ENCODE measurements at regions not wholly inside any gene's neighbourhood (a gene's known extent, or its start where the extent isn't known, plus 50 kb on each side); places are given as distances from the start of the nearest gene placed in this dataset.
A peak's percentile ranks its signal among the peaks of the same experiment; 100 is the strongest.

DNA sequence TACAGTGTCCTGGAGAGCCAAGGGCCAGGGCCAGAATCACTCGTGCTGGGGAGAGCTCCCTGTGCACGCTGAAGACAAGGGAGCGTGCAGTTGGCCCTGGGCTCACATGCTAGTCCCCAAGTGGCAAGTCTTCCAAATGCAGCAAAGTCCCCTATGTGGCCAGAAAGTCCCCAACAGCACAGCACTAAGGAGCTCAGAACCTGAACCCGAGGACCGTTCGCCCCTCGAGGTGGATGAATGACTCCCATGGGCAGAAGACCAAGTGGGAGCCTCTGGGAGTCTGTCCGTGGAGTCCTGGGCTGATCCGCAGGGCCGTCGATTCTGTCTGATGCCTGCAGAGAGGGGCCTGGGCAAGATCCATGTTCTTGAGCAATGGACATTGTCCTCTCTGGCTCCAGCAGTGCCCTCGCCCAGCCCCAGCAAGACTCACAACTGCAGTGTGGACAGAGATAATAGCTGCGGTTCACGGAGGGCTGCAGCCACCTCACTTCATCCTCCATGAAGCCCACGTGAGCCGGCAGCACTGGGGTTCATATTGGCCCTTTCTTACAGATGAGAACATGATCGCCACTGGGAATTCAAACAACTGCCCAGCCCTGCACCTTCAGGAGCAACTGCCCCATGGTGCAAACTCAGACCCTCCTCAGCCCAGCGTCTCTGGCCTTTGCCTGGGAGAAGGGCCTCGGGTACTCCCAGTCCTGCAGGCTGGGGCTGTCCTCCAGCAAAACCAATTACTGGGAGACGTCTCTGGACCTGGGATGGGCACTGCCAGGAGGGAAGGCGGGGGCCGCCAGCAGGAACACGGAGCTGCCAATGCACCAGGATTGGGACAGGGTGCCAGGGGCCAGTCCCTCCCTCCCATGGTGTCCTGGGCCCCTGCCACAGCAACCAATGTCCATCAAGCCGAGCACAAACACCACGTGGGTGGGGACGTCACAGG lies 243.7 kb downstream of the NPHP4 start:
- DNase-seq = no peak

DNA sequence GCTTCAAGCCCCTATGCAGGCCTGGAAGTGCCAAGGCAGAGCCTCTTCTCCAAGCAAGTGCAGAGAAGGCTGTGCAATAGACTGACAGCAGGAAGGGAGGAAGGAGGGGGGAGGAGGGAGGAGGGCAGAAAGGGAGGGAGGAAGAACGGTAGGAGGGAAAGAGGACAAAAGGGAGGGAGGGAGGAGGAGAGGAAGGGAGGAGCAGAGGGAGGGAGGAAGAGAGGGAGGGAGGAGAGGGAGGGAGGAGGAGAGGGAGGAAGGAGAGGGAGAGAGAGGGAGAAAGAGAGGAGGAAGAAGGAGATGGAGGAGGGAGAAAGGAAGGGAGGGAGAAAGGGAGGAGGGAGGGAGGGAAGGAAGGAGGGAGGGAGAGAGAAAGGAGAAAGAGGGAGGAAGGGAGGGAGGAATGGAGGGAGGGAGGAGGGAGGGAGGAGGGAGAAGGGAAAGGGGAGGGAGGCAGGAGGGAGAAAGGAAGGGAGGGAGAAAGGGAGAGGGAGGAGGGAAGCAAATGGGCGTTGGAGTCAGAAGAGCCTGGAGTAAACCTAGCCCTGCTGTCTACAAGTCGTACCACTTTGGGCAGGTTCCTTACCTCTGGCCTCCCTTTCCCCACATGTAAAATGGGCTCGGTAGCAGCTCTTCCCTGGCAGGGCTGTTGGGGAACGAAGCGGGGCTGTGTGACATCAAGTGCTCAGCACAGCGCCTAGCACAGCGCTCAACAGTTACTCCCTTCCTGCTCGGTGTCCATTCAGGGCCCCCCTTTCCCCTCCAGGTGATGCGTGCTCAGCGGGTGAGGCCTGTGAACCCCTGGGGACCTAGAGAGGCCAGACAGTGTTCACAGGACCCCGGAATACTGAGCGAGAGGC lies 244.6 kb downstream of the NPHP4 start:
- DNase-seq = peak; percentile 52

DNA sequence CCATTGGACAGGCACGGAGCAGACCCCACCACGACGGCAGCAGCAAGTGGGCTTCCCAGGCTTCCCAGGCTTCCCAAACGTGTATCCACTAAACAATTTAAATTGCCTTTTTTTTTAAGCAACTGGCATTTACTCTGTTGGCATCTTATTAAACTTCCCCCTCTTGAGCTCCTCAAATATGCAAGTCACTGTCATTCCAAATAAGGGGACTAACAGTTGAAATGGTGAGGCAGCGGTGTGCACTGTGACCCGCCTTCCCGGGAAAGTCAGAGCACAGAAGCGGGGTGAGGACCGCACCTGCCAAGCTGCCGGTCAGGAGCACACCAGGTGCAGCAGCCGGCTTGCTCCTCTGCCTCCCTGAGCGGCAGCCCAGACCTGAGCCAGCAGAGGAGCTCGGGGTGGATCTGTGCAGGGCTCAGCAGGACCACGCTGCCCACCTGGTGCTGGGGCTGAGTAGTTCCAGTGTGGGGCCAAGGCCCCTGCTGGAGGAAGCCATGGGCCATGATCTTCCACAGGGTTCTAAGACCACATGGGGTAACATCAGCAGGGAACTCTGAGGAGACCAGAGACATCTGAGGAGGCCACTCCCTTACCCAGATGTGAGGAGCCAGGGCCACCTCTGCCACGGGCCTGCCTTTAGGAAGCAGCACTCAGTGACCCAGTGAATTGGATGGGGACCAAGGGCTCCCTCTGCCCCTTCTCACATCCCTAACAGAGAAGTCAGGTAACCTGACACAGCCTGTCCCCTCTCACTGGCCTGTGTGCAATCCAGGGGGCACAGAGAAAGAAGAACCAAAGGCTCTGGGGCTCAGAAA lies 245.4 kb downstream of the NPHP4 start:
- peak; percentile 80 for DNase-seq

DNA sequence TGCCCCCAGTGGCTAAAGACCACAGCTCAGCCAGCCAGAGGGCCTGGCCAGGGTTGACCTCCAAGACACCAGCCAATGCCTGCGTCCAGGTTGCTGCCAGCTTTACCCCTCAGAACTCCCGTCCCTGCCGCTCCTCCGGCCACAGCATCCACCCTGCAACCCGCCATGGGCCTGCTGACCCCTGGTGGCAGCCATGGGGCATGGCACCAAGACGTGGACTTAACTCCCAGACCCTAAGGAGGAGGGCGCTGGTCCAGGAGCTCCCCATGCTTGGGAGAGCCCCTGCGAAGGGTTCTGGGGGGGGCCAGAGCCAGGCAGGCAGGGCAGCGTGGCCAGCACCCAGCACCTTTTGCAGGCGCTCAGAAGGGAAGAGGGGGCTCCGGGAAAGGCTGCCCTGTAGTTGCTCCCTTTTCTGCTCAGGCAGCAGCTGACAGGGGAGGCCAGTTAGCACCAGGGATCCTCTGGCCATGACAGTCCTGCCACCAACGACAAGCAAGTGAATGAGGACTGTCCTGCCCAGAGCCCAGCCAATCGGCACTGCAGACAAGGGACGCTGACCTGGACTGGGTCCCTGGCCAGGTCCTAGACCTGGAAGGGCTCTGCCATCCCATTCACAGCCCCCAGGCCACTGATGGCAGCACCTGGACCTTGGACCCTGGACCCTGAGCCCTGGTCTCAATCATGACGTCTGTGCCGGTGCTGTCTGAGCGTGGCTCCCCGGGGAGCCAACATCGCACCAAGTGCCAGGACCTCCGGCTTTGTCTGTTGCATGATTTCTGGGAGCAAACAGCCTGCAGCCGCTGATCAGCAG lies 246.2 kb downstream of the NPHP4 start:
- DNase-seq = peak; percentile 56

- peak; percentile 90 for DNase-seq
Measured at GRCh38 chr1:5744911-5745799, 247.1 kb downstream of the NPHP4 start.

DNA sequence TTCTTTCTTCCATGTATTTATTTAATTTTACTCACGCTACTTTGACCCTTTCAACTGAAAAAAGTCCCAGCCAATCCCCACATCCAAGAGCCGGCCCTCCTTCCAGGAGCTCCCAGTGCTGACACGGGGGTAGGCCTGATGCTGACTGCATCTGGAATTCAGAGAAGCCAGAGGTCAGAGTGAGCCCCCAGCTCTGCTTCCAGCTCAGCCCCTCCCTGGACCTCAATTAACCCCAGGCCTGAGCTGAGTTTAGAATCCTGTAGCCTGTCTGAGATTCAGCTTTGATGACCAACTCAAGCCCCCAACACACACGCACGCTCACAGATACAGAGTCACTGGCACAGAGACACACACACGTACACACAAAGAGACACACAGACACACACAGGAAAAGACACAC lies 247.9 kb downstream of the NPHP4 start:
- no peak for DNase-seq

DNA sequence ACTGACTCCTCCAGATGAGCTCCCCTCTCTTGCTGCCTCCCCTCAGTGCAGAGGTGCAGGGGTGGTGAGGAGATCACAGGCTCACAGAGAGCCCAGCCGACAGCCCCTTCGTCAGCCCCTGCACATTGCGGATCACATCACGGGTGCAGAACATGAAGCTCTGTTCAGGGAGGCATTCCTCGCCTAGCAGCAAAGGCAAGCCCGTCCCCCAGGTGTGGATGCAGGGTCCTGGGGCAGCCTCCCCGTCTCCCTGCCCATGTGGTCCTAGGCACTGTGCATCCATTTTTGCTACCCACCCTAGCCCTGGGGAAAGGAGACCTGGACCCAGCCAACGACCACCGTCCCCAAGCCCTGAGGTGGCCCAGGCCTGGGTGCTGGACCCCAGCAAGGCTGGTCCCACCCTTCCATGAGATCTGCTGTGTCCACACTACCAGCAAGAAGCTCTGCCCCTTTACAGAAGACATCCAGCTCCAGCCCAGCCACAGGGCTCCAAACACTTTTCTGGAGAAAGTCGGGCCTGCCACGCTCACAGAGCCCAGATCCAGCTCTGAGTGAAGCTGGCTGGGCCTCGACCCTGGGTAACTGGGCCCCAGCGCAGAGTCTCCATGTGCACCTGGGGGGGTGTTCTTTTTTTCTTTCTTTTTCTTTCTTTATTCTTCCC lies 248.7 kb downstream of the NPHP4 start:
- no peak for DNase-seq

DNA sequence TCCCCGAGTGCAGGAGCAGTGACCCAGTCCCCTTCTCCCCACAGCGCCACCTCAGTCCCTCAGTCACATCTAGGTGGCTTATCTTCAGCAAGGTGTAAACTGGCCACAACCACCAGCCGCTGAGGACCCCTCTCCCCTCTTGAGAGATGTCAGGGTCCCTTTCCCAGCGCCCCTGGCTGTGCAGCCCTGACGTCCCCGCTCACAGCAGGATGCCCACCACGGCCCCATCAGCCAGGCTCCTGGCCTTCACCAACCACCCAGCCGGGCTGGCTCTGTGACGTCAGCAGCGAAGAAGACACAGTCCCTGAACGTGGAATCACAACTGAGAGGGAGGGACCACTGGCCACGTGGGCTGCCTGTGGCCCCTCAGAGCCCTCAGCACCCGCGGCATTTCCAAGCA lies 249.4 kb downstream of the NPHP4 start:
- DNase-seq = no peak

DNA sequence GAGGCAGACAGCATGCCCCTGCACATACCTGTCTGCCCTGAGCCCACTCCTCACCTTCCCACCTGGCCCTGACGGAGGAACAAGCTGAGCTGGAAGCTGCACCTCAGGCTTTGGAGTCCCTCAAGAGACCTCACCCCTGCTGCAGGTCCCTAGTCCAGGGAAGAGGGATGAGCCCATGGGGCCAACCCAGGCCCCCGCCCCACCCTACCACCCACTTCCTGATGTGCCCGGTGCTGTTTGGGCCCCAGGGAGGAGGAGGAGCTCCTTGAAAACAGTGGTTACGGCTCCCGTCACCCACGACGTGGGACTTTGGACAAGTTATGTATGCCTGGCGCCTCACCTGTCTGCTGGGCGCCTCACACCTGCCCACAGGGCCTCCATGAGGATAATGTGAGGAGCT lies 250.2 kb downstream of the NPHP4 start:
- DNase-seq = no peak

DNA sequence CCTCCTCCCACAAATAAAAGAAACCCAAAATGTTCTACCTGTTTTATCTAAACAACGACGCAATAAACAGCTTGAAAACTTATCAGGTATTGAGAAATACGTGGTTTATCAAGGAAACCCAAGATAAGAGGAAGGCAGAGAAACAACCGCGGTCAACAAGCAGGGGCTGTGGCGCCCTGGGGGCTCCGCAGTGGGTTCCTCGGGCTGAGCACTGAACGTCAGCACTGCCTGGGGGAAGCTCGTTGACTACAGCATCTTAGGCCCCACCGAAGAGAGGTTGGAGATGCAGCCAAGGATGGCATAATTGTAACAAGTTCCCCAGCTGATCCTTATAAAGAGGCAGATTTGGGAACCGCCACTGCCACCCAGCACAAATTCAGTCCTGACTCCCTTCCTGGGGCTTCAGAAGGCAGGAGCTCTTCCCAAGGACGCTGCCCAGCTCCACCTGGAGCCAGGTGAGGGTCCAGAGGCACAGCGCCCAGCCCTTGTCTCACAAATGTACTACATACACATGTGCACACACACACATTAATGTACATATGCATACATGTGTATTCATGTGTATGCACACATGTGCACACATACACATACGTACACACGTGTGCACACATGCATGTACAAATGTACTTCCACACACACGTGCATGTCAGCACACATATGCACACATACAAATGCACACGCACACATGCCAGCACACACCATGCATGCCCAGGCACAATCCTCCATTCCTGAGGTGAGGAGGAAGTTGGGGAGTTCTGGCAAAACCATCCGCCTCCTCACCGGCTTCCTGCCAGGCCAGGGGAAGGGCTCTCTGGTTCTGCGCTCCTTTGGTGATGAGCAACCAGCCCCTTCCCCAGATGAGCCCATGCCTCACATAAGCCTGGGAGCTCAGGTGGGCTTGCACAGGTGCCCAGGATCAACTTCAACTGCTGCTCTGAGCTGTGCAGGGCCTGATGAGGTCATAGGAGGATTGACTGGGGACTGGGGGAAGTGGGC lies 251.1 kb downstream of the NPHP4 start:
- DNase-seq = no peak

DNA sequence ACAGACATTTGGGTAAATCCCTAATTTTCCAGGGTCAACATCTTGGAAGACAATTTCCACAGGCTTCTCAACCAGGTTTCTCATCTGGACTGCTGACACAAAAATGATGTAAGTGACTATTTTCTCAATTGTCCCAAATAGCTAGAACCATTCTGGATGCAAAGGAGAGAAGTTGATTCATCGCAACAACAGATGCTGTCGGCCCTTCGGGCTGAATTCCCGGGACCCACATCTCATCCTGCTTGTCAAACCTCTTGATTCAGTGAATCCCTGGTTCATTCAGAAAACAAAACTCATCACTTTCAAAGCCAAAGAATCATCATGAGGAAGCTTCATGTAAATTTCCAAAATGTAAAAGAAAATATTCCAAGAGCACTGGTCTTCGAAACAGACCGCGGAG lies 251.8 kb downstream of the NPHP4 start:
- DNase-seq = no peak

DNA sequence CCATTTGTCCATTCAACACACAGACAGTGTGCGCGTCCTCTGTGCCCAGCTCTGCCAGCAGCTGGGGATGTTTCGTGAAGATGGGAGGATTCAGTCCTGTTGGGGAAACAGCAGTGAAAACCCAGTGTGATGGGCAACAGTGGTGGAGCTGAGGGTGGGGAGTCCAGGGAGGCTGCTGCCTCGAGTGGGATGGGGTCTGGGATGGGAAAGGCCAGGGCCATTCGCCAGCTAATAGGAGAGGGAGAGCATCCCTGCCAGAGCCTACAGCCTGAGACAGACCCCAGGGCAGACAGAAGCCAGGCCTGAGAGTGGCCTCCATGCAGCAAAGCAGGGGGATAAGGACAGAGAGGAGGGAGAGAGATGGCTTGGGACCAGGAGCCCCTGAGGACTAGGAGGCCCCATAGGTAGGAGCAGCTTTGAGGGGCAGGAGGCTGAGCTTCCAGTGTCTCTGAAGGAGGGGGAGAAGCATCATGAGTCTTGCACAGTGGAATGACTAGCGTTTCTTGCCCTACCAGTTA lies 252.6 kb downstream of the NPHP4 start:
- DNase-seq = no peak

- no peak for DNase-seq
Measured at GRCh38 chr1:5738911-5739462, 253.2 kb downstream of the NPHP4 start.

DNA sequence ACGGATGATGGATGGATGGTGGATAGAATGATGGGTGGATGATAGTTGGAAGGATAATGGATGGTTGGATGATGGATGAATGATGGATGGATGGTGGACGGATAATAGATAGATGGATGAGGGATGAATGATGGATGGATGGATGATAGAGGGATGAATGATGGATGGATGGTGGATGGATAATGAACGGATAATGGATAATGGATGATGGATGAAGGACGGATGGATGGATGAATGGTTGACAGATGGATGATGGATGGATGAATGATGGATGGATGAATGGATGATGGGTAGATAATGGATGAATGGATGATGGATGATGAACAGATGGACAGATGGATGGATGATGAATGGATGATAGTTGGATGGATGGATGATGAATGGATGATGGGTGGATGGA lies 255.1 kb downstream of the NPHP4 start:
- no peak for DNase-seq

GRCh38 chr1:5734996-5735395 lies 257.2 kb downstream of the NPHP4 start:
- DNase-seq = no peak

- no peak for DNase-seq
Measured at GRCh38 chr1:5734414-5734813, 257.8 kb downstream of the NPHP4 start.

GRCh38 chr1:5733596-5733995 lies 258.6 kb downstream of the NPHP4 start:
- no peak for DNase-seq

DNA sequence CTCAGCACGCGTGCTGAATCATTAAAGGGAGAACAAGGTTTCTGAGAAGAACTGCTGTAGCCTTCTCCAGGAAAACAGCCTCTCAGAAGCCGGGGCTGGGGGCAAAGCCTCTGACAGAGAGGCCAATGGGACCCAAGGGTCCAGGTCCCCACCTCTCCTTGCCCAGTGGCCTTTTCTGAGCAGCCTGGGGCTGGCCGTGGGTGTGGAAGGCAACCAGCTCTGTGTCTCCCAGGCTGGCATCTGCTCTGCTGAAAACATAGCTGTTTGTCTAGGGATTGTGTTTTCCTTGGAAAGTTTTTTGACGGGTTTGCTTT lies 261.2 kb downstream of the NPHP4 start:
- DNase-seq = no peak

Data from NCI-H1105 treated with DMSO at 0.1 percent for 48 hours (cell line).